GM10847 (cell line): ENCODE measurements at regions not wholly inside any gene's neighbourhood (a gene's known extent, or its start where the extent isn't known, plus 50 kb on each side); places are given as distances from the start of the nearest gene placed in this dataset.

ENCODE experiments used
- POLR2A ChIP-seq: IDR thresholded peaks from 2 replicates; pipeline ENCODE4 v1.6.1; 2011; ENCODE audit not compliant: insufficient read length; ENCODE audit errors: extremely low read depth

GRCh38 chr6:155542036-155542435 lies 86.4 kb upstream of the NOX3 start:
- TF ChIP-seq POLR2A, result no peak

- TF ChIP-seq POLR2A, result no peak
Measured at GRCh38 chr6:155538708-155539390, 83.2 kb upstream of the NOX3 start.

- TF ChIP-seq POLR2A, result no peak
Measured at GRCh38 chr6:155534678-155535077, 79.0 kb upstream of the NOX3 start.

- TF ChIP-seq POLR2A, result no peak
Measured at GRCh38 chr6:155530219-155530834, 74.7 kb upstream of the NOX3 start.

GRCh38 chr6:155528982-155529453 lies 73.4 kb upstream of the NOX3 start:
- no peak for TF ChIP-seq POLR2A

- no peak for TF ChIP-seq POLR2A
Measured at GRCh38 chr6:155528335-155528734, 72.7 kb upstream of the NOX3 start.

- TF ChIP-seq POLR2A, result no peak
Measured at GRCh38 chr6:155527443-155527842, 71.8 kb upstream of the NOX3 start.

- TF ChIP-seq POLR2A, result no peak
Measured at GRCh38 chr6:155523821-155524651, 68.4 kb upstream of the NOX3 start.

GRCh38 chr6:155521719-155522118 lies 66.1 kb upstream of the NOX3 start:
- TF ChIP-seq POLR2A, result no peak

- TF ChIP-seq POLR2A, result no peak
Measured at GRCh38 chr6:155520078-155520477, 64.4 kb upstream of the NOX3 start.

GRCh38 chr6:155519176-155519738 lies 63.6 kb upstream of the NOX3 start:
- TF ChIP-seq POLR2A, result no peak

- no peak for TF ChIP-seq POLR2A
Measured at GRCh38 chr6:155517294-155517693, 61.7 kb upstream of the NOX3 start.

- TF ChIP-seq POLR2A, result no peak
Measured at GRCh38 chr6:155510879-155511278, 55.2 kb upstream of the NOX3 start.

GRCh38 chr6:155509743-155510475 lies 54.3 kb upstream of the NOX3 start:
- no peak for TF ChIP-seq POLR2A

- TF ChIP-seq POLR2A, result no peak
Measured at GRCh38 chr6:155505608-155505989, 50.0 kb upstream of the NOX3 start.
